IPS-18a (cell line): ENCODE measurements at regions not wholly inside any gene's neighbourhood (a gene's known extent, or its start where the extent isn't known, plus 50 kb on each side); places are given as distances from the start of the nearest gene placed in this dataset.
"Not testable (repeated sequence)": the region's sequence is repeated elsewhere in the genome, so short reads cannot be mapped to it uniquely, and the experiment has no call there.

Experiments used
- H3K27ac ChIP-seq: one replicate; pipeline ENCODE4 v1.5.1; 2013; ENCODE audit warnings: low read length
- H3K27me3 ChIP-seq: one replicate; pipeline ENCODE4 v1.6.1; 2013; ENCODE audit warnings: mild to moderate bottlenecking, low read length; ENCODE audit not compliant: control insufficient read depth, insufficient read depth
- H3K36me3 ChIP-seq: one replicate; pipeline ENCODE4 v1.6.1; 2013; ENCODE audit warnings: low read depth, low read length; ENCODE audit not compliant: control insufficient read depth
- H3K4me1 ChIP-seq: one replicate; pipeline ENCODE4 v1.6.1; 2013; ENCODE audit warnings: low read depth, low read length; ENCODE audit not compliant: control insufficient read depth
- H3K4me3 ChIP-seq: one replicate; pipeline ENCODE4 v1.5.1; 2013; ENCODE audit warnings: low read length
- H3K9ac ChIP-seq: one replicate; pipeline ENCODE4 v1.6.1; 2013; ENCODE audit warnings: mild to moderate bottlenecking, low read length, moderate library complexity
- H3K9me3 ChIP-seq: one replicate; pipeline ENCODE4 v1.6.1; 2013; ENCODE audit warnings: low read depth, low read length; ENCODE audit not compliant: control insufficient read depth

DNA sequence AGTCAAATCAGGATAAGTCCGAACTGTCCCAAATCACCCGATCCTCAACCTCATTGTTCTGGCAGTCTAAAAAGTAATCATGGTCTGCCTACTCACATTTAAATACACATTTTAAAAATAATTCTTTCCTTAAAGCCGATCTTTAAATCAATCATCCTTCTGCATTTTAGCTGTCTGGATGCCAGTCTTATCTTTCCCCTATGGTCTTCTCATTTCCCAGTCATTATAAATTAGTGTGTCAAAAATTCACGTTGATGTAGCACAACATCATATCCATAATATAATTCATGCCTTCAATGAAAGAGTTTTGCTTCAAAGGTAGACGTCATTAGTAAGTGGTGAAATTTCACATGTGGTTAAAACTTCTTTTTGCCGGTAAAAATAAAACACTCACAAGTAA lies 108.1 kb upstream of the FRG1 start:
- Histone ChIP-seq H3K36me3 (no peaks in the 10 kb centered on the region), H3K9ac (no peak overlapping the region), H3K27me3 (no peaks in the 10 kb centered on the region), H3K9me3 (no peaks in the 10 kb centered on the region), H3K4me3 (no peak overlapping the region), H3K27ac (no peak overlapping the region), H3K4me1 (no peaks in the 10 kb centered on the region)

DNA sequence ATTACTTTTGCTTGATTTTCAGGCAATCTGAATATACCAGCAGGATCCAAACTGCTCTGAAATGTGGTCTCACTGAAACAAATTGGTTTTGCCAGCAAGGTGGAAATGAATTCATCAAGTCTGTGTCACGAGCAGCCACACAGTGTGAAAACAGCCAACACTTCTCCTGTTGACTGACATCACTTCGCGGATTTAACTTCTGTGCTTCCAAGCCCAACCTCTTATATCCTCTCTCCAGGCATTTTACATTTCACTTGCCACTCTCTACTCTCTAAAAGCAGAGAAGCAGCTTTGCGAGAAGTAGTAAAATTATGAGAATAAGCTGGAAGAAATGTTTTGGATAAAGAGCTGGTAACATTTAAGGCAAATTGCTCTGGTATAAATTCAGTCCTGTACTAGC lies 106.1 kb upstream of the FRG1 start:
- Histone ChIP-seq H3K9ac (no peak overlapping the region), H3K27ac (no peak overlapping the region), H3K4me3 (no peak overlapping the region), H3K9me3 (no peaks in the 10 kb centered on the region), H3K27me3 (no peaks in the 10 kb centered on the region), H3K36me3 (no peaks in the 10 kb centered on the region), H3K4me1 (no peaks in the 10 kb centered on the region)

DNA sequence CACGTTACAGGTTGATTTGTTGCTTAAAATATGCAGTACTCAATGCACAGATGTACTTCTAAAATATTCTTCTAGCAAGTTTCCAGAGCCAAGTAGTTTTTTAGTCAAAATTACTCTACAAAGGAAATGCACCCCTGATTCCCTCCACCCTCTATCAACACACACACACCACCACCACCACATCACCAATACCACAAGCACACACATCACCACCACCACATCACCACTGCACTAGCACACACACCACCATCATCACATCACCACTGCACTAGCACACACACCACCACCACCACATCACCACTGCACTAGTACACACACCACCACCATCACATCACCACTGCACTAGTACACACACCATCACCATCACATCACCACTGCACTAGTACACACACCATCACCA lies 105.2 kb upstream of the FRG1 start:
- no peaks in the 10 kb centered on the region for H3K4me1 ChIP-seq
- H3K36me3 ChIP-seq = no peaks in the 10 kb centered on the region
- no peaks in the 10 kb centered on the region for H3K27me3 ChIP-seq
- no peak overlapping the region for H3K9ac ChIP-seq
- no peak overlapping the region for H3K27ac ChIP-seq
- no peak overlapping the region for H3K4me3 ChIP-seq
- no peaks in the 10 kb centered on the region for H3K9me3 ChIP-seq

- Histone ChIP-seq H3K27ac (no peak overlapping the region), H3K27me3 (no peaks in the 10 kb centered on the region), H3K9me3 (no peaks in the 10 kb centered on the region), H3K9ac (no peak overlapping the region), H3K36me3 (no peaks in the 10 kb centered on the region), H3K4me1 (no peaks in the 10 kb centered on the region), H3K4me3 (no peak overlapping the region)
Measured at GRCh38 chr4:189837471-189837870, 103.2 kb upstream of the FRG1 start.

- Histone ChIP-seq H3K27me3 (no peaks in the 10 kb centered on the region), H3K4me1 (no peaks in the 10 kb centered on the region), H3K4me3 (no peak overlapping the region), H3K27ac (no peak overlapping the region), H3K9ac (no peak overlapping the region), H3K9me3 (no peaks in the 10 kb centered on the region), H3K36me3 (no peaks in the 10 kb centered on the region)
Measured at GRCh38 chr4:189838821-189839497, 101.7 kb upstream of the FRG1 start.

GRCh38 chr4:189840356-189840755 lies 100.3 kb upstream of the FRG1 start:
- H3K9ac ChIP-seq = no peak overlapping the region
- H3K9me3 ChIP-seq = no peaks in the 10 kb centered on the region
- H3K27me3 ChIP-seq = no peaks in the 10 kb centered on the region
- no peaks in the 10 kb centered on the region for H3K36me3 ChIP-seq
- H3K4me1 ChIP-seq = no peaks in the 10 kb centered on the region
- H3K4me3 ChIP-seq = no peak overlapping the region
- no peak overlapping the region for H3K27ac ChIP-seq

GRCh38 chr4:189843413-189844009 lies 97.2 kb upstream of the FRG1 start:
- Histone ChIP-seq H3K27me3 (no peaks in the 10 kb centered on the region), H3K36me3 (no peaks in the 10 kb centered on the region), H3K9ac (no peak overlapping the region), H3K27ac (no peak overlapping the region), H3K9me3 (peaks cover 7% of the 10 kb centered on the region), H3K4me1 (no peaks in the 10 kb centered on the region), H3K4me3 (no peak overlapping the region)

- no peaks in the 10 kb centered on the region for H3K27me3 ChIP-seq
- peaks cover 7% of the 10 kb centered on the region for H3K9me3 ChIP-seq
Measured at GRCh38 chr4:189845145-189845846, 95.4 kb upstream of the FRG1 start.

DNA sequence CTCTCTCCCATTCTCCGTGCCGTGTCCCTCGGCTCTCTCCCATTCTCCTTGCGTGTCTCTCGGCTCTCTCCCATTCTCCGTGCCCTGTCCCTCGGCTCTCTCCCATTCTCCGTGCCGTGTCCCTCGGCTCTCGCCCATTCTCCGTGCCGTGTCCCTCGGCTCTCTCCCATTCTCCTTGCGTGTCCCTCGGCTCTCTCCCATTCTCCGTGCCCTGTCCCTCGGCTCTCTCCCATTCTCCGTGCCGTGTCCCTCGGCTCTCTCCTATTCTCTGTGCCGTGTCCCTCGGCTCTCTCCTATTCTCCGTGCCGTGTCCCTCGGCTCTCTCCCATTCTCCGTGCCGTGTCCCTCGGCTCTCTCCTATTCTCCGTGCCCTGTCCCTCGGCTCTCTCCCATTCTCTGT lies 94.6 kb upstream of the FRG1 start:
- H3K4me1 ChIP-seq, H3K27me3 ChIP-seq, H3K4me3 ChIP-seq, H3K9me3 ChIP-seq, H3K27ac ChIP-seq, H3K9ac ChIP-seq, H3K36me3 ChIP-seq: not testable (repeated sequence)

More at GRCh38 chr4:189845145-189845846, 95.4 kb upstream of the FRG1 start:
- no peak overlapping the region for H3K4me3 ChIP-seq
- no peak overlapping the region for H3K27ac ChIP-seq
- H3K4me1 ChIP-seq = no peaks in the 10 kb centered on the region
- H3K36me3 ChIP-seq = no peaks in the 10 kb centered on the region
- H3K9ac ChIP-seq = no peak overlapping the region

DNA sequence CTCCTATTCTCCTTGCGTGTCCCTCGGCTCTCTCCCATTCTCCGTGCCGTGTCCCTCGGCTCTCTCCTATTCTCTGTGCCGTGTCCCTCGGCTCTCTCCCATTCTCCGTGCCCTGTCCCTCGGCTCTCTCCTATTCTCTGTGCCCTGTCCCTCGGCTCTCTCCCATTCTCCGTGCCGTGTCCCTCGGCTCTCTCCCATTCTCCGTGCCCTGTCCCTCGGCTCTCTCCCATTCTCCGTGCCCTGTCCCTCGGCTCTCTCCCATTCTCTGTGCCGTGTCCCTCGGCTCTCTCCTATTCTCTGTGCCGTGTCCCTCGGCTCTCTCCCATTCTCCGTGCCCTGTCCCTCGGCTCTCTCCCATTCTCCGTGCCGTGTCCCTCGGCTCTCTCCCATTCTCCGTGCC lies 94.1 kb upstream of the FRG1 start:
- H3K27ac ChIP-seq, H3K27me3 ChIP-seq, H3K9ac ChIP-seq, H3K36me3 ChIP-seq, H3K4me3 ChIP-seq, H3K9me3 ChIP-seq, H3K4me1 ChIP-seq: not testable (repeated sequence)

GRCh38 chr4:189848672-189849071 lies 92.0 kb upstream of the FRG1 start:
- not testable (repeated sequence) for H3K4me1 ChIP-seq, H3K27me3 ChIP-seq, H3K36me3 ChIP-seq, H3K4me3 ChIP-seq, H3K27ac ChIP-seq, H3K9ac ChIP-seq, H3K9me3 ChIP-seq
